SH-SY5Y (cell line): ENCODE measurements at regions not wholly inside any gene's neighbourhood (a gene's known extent, or its start where the extent isn't known, plus 50 kb on each side); places are given as distances from the start of the nearest gene placed in this dataset.

Experiments used
- GATA2 ChIP-seq: IDR thresholded peaks from 2 replicates; pipeline ENCODE4 v1.6.1; 2011; ENCODE audit warnings: mild to moderate bottlenecking, low read depth, low read length
- GATA3 ChIP-seq: IDR thresholded peaks from 2 replicates; pipeline ENCODE4 v1.6.1; 2011; ENCODE audit warnings: low read depth, mild to moderate bottlenecking, low read length, moderate library complexity

GRCh38 chr10:117748058-117748457, 205.5 kb downstream of the EMX2 start:
- TF ChIP-seq GATA2 (no peak), GATA3 (no peak)
